CD1c-positive myeloid dendritic cell (primary cell): ENCODE measurements at regions not wholly inside any gene's neighbourhood (a gene's known extent, or its start where the extent isn't known, plus 50 kb on each side); places are given as distances from the start of the nearest gene placed in this dataset.

ENCODE experiments used
- DNase-seq: peaks from one replicate; pipeline ENCODE4 v3.0.0-alpha.2; 2016; ENCODE audit errors: extremely low spot score

- no peak for DNase-seq
These were observed 179.5 kb upstream of the PDZRN3 start for GRCh38 chr3:73804204-73804603.

DNA sequence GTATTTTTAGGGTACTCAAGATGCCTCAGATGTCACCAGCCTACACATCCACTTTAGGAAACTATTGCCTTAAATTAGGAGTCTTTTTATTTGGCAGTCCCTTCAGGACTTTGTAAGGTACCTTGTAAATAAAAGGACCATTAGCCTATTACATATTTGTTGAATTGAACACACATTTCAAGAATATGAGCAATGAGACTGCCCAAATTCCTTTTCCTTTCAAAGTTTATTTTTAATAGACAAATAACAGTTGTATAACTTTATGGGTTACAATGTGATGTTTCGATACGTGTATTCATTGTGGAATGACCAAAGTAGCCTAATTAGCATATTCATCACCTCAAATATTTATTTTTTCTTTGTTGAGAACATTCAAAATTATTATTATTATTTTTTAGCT, 176.7 kb upstream of the PDZRN3 start:
- no peak for DNase-seq

DNA sequence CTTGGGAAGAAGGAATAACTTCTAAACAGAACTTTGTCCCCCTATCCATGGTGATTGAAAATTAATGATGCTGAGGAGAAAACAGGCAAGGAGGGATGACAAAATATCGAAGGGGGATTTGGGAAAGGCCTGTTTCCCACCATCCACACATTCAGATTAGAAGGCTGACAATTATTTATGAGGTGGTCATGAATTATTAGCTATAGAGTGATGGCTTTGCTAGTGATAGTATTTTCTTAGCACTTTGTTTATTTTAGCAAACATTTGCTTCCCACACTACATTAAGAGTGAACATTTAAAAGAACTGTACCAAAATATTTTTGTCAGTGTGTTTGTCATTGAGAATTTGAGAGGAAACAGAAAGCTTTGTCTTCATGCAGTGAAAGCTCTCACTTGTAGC, 172.6 kb upstream of the PDZRN3 start:
- DNase-seq = no peak

- DNase-seq = no peak
These were observed 171.6 kb upstream of the PDZRN3 start for GRCh38 chr3:73796382-73796781.

- no peak for DNase-seq
These were observed 166.6 kb upstream of the PDZRN3 start for GRCh38 chr3:73791356-73791755.

DNA sequence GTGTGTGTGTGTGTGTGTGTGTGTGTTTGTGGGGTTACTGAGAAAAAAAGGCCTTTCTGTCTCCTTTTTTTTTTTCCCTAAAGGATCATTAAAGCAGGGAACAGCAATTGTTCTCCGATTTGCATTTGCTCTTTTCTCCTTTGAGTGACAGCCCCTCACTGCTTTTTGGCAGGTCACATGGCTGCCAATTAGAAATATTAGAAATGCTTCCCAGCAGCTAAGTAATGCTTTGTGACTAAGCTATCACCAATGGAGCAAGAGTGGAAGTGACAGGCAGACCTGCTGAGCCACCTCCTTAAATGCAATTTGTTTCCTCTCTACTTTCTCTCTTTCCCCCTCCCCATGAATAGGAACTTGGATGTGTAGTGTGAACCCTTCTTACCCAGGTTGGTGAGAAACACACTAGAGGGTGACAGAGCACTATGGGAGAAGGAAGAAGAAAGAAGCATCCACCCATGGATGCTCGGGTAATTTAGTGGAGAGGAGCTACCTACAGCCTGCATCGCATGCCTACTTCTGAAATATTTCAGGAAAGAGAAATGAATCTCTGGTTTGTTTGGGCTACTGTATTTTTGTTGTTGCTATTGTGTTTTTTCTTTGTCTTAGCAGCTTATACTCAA, 165.2 kb upstream of the PDZRN3 start:
- no peak for DNase-seq

DNA sequence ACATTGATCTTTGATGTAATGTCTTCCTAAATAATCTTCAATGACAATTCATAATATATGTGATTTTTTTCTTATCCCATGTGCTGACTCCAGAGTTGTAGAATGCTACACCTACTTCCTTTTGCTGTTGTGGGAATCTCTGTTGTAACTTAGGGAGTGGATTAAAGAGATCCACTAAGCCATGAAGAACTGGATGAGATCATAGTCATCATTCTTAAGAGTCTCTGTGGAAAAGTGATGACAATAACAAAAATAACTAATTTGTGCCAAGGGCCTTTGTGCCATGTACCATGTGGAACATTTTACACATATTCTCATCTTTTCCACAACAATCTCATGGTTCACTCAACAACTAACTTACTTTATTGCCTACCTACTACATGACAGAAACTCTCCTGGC, 162.9 kb upstream of the PDZRN3 start:
- no peak for DNase-seq

- DNase-seq = no peak
These were observed 162.3 kb upstream of the PDZRN3 start for GRCh38 chr3:73786998-73787397.

DNA sequence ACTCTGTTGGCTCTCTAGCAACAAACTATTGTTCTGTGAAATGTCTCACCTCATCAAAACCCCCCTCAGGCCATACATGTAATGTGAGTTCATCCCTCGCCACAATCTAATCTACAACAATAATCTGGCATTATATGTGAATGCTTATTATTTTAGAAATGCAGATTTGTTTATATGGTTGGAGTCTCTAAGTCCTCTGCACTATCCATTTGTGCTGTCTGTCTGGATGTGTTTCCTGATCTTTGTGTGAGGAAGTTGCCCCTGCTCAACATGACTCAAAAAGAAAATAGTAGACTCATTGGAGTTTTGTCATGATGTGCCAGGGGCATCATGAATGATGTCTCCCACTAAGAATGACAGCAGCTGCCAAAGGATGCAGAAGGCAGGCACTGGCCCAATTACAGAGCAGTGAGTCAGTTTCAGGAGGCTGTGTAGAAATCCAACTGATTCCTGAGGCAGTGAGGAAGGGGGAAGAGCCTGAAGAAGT, 161.6 kb upstream of the PDZRN3 start:
- peak; percentile 3 for DNase-seq

GRCh38 chr3:73784686-73785392, 160.1 kb upstream of the PDZRN3 start:
- peak; percentile 8 for DNase-seq

DNA sequence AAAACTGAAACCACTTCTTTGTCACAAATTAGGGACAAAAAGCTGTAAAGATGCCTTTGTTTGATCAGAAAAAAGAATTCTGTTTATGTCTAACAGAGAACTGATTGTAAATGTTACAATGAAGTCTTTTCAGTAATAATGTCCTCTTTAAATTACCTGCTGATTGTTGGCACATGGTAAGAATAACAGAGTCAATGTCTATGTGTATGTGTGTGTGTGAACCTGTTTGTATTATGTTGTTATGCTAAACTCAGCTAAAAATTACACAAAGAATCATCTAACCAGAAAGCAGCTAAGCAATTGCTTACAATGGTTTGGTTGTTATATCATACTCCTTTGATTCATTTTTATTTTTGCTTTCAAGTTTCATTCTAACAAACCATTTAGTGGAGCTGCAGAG, 159.1 kb upstream of the PDZRN3 start:
- no peak for DNase-seq

DNA sequence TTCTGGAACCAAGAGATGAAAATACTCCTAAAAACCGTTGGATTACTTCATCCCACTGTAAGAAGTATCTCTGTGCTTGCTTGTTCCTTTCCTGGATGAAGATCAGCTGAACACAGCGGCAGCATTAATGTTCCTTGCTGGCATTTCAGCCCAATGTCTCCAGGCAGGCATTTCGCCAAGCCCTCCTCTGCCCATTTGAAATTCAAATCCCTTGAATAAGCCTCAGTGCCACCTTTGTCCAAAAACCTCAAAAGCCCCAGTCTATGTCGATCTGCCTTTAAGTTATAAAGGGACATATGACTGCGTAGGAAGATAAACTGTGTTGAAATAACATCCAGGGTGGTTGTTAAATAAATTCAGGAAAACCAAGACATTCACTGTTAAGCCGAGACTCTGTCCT, 156.8 kb upstream of the PDZRN3 start:
- DNase-seq = no peak

- DNase-seq = no peak
These were observed 149.9 kb upstream of the PDZRN3 start for GRCh38 chr3:73774645-73775044.

DNA sequence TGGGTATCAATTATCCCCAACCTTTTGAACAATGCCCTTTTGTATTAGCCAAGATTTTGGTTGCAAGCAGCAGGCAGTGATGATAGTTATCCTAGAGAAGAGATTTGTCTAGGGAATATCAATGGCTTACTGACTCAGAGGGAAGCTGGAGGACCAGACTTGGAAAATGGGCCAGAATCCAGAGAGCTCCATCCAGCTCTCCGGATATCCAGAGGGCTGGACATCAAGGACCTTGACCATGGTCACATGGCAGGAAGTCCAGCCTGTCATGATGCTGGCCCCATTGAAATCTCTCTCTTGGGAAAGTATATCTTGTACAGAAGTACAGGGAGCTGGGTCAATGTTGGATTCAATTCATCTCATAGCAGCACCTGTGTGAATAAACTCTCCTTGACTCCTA, 148.5 kb upstream of the PDZRN3 start:
- no peak for DNase-seq

DNA sequence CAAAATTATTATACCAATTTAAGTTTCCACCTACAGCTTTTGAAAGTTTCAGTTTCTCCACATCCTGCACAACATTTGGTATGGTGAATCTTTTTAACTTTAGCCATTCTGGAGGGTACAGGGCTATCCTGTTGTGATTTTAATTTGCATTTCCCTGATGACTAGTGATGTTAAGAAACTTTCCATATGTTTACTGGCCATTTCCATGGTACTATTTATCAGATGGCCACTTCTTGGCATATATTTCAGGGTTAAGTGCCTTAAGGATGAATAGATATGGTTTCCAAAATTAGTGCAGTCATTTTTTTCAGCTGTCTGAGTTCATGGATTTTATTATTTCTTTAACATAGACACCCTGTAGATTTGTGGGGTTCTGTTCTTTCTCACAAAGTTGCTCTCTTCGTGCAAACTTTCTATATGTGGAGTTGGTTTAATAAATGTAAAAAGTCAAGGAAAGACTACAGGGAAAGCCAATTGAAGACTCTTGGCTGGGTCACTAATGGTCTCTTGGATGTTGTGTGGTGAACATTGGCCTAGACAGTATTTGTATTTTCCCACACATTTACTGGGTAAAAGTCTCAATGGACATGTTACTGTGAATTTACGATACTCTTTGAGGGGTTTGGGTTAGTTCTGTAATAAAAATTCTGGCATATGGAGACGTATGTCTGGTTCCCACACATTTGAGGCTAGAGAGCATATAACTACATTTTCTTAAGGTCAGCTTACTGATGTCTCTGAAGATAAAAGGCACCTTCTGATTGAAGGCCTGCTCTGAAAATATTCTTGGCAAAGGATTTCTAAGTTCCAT, 147.5 kb upstream of the PDZRN3 start:
- no peak for DNase-seq

DNA sequence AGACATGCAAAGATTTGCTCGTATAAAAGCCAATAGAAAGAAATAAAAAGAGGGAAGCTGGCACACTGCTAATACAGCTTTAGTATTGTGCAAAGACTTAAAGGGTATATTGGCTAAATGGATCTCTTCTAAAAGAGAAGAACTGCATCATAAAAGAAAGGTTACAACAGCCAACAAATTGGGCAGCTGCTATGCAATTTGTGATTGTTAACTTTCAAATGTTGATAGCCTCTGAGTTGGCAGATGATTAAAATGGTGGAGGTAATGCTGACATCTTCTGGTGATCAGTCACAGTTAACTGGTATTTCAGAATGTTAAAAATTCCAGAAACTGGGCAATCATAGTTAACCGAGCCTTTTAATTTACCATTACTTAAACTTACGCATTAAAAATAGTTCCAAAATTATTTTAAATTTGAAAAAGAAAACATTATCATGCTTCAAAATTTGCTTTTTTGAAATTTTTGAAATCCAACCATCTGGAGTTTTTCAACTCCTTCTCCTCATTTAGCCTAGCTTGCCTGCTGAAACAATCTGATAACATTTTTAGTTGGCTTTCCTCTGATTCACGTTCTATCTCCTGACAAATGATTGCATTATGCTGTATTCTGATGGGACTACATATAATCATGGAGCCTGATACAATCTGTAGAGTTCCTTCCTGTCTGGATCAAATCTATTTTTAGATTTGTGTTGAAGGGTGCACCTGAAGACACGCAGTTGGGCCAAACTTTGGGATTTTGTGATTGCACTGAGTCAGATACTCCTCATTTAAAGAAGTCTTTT, 144.0 kb upstream of the PDZRN3 start:
- no peak for DNase-seq

DNA sequence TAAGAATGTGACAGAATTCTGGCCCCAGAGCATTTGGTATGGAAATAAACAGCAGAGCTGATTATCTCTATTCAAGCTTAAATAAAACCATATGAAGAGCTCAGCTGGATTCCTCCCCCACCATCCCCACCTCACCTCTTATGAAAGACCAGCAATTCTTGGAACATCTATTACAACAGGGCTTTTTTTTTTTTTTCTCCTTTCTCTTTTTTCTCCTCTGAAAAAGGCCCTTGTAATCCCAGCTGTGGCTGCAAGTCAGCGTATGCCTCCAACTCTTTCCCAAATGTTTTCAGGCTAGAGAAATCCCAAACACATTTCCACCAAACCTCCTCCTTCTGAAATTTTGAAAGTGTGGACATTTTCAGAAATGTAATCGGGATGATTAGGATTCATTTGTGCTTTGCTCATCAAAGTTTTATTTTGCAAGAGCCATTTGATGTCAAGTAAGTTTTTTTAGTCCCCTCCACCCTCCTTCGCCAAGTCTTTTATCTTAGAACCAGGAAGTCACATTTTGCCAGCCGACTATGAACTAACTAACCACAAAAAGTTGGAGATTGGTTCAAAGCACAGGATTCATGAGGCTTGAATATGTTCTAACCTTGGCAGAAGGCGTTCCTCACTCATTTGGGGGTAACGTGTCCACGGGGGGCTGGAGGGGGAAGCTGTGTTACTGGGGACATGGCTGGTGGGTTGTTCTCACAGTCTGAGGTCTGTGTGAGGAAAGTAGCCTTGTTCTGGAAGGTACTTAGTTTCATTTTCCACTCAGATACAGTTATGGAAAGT, 142.0 kb upstream of the PDZRN3 start:
- no peak for DNase-seq

GRCh38 chr3:73765878-73766545, 141.3 kb upstream of the PDZRN3 start:
- peak; percentile 45 for DNase-seq

- no peak for DNase-seq
These were observed 138.1 kb upstream of the PDZRN3 start for GRCh38 chr3:73762855-73763254.

DNA sequence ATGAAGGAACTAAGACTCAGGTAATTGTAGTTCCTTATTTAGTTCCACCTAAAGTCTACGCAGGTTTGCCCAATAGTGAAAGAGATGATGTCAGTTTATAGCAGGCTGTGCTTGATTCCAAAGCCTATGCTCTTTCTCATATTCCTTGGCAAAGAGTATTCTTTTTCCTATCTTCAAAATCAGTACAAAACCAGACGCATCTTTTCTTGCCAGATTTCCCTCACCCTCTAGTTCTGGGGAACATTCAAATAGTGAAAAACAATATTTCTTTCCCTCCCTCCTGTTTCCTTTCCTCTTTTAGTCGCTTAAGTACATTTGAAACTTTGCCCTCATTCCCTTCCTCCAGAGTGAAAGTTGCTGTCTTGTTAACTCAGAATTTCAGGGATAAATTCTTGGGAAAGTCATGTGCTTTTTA, 134.6 kb upstream of the PDZRN3 start:
- no peak for DNase-seq

- no peak for DNase-seq
These were observed 132.8 kb upstream of the PDZRN3 start for GRCh38 chr3:73757536-73757935.
